HG02642 (cell line): ENCODE measurements at regions not wholly inside any gene's neighbourhood (a gene's known extent, or its start where the extent isn't known, plus 50 kb on each side); places are given as distances from the start of the nearest gene placed in this dataset.

Experiments
- ATAC-seq: cut with Tn5 transposase; IDR thresholded peaks from one replicate; pipeline ENCODE4 v1.9.1; 2021; ENCODE audit warnings: mild to moderate bottlenecking; ENCODE audit not compliant: unreplicated experiment, poor library complexity

- ATAC-seq = no peak
These were observed 84.9 kb upstream of the C21orf91 start for GRCh38 chr21:17903929-17904639.

- ATAC-seq = no peak
These were observed 84.1 kb upstream of the C21orf91 start for GRCh38 chr21:17903029-17903806.

GRCh38 chr21:17901458-17902079 lies 82.4 kb upstream of the C21orf91 start:
- ATAC-seq = no peak

- ATAC-seq = no peak
These were observed 81.8 kb upstream of the C21orf91 start for GRCh38 chr21:17900990-17901385.

GRCh38 chr21:17900281-17900989 lies 81.3 kb upstream of the C21orf91 start:
- no peak for ATAC-seq

- ATAC-seq = no peak
These were observed 70.0 kb upstream of the C21orf91 start for GRCh38 chr21:17889171-17889570.

GRCh38 chr21:17869115-17869514 lies 50.0 kb upstream of the C21orf91 start:
- no peak for ATAC-seq
